Osteoblast (primary cell): ENCODE measurements at regions not wholly inside any gene's neighbourhood (a gene's known extent, or its start where the extent isn't known, plus 50 kb on each side); places are given as distances from the start of the nearest gene placed in this dataset.

ENCODE experiments used
- DNase-seq: peaks from one replicate; pipeline ENCODE4 v3.0.0; 2011; ENCODE audit warnings: low spot score, mixed read lengths; ENCODE audit not compliant: insufficient read length; ENCODE audit errors: missing footprints
- H2AFZ ChIP-seq: 2 replicates; pipeline ENCODE4 v1.6.0; 2011; ENCODE audit warnings: mild to moderate bottlenecking, low read length
- H3K27ac ChIP-seq: 2 replicates; pipeline ENCODE4 v1.5.1; 2011; ENCODE audit warnings: mild to moderate bottlenecking, low read depth, low read length, moderate library complexity
- H3K27me3 ChIP-seq: 2 replicates; pipeline ENCODE4 v1.6.0; 2012; ENCODE audit warnings: mild to moderate bottlenecking, control low read depth, inconsistent platforms, low read length, moderate library complexity; ENCODE audit not compliant: insufficient read depth
- H3K36me3 ChIP-seq: 2 replicates; pipeline ENCODE4 v1.5.1; 2011; ENCODE audit warnings: mild to moderate bottlenecking, low read length, control low read depth, moderate library complexity; ENCODE audit not compliant: insufficient read depth
- H3K4me1 ChIP-seq: 2 replicates; pipeline ENCODE4 v1.5.1; 2011; ENCODE audit warnings: mild to moderate bottlenecking, low read length, control low read depth, moderate library complexity; ENCODE audit not compliant: insufficient read depth
- H3K4me2 ChIP-seq: 2 replicates; pipeline ENCODE4 v1.6.0; 2011; ENCODE audit warnings: mild to moderate bottlenecking, low read length; ENCODE audit not compliant: insufficient read depth
- H3K4me3 ChIP-seq: fragments of 200-600 bp; sonication (generic); 3 replicates; pipeline ENCODE4 v1.5.1; 2012; ENCODE audit warnings: mild to moderate bottlenecking, low read length, inconsistent platforms; ENCODE audit not compliant: insufficient read depth
- H3K79me2 ChIP-seq: 2 replicates; pipeline ENCODE4 v1.6.0; 2012; ENCODE audit warnings: mild to moderate bottlenecking, low read length, control low read depth, inconsistent platforms; ENCODE audit not compliant: insufficient read depth
- H3K9me3 ChIP-seq: 2 replicates; pipeline ENCODE4 v1.5.1; 2011; ENCODE audit warnings: low read depth, low read length, control low read depth
- H4K20me1 ChIP-seq: 2 replicates; pipeline ENCODE4 v1.6.0; 2012; ENCODE audit warnings: mild to moderate bottlenecking, low read length, control low read depth; ENCODE audit not compliant: insufficient read depth
- TF ChIP-seq, protein P1 (sequence below): IDR thresholded peaks from 2 replicates; pipeline ENCODE4 v1.5.1; 2011; ENCODE audit warnings: mild to moderate bottlenecking, low read depth, low read length, moderate library complexity; ENCODE audit errors: extremely low read depth

- H4K20me1 ChIP-seq, result no peaks in the 10 kb centered on the region
- peak; percentile 8 for DNase-seq
- H3K4me2 ChIP-seq, result no peak overlapping the region
- no peak overlapping the region for H2AFZ ChIP-seq
- no peaks in the 10 kb centered on the region for H3K9me3 ChIP-seq
- H3K27me3 ChIP-seq, result peaks cover 12% of the 10 kb centered on the region
- H3K4me1 ChIP-seq, result peaks cover 3% of the 10 kb centered on the region
- H3K4me3 ChIP-seq, result no peak overlapping the region
- TF ChIP-seq, protein P1, sequence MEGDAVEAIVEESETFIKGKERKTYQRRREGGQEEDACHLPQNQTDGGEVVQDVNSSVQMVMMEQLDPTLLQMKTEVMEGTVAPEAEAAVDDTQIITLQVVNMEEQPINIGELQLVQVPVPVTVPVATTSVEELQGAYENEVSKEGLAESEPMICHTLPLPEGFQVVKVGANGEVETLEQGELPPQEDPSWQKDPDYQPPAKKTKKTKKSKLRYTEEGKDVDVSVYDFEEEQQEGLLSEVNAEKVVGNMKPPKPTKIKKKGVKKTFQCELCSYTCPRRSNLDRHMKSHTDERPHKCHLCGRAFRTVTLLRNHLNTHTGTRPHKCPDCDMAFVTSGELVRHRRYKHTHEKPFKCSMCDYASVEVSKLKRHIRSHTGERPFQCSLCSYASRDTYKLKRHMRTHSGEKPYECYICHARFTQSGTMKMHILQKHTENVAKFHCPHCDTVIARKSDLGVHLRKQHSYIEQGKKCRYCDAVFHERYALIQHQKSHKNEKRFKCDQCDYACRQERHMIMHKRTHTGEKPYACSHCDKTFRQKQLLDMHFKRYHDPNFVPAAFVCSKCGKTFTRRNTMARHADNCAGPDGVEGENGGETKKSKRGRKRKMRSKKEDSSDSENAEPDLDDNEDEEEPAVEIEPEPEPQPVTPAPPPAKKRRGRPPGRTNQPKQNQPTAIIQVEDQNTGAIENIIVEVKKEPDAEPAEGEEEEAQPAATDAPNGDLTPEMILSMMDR, result no peak
- no peaks in the 10 kb centered on the region for H3K79me2 ChIP-seq
- no peaks in the 10 kb centered on the region for H3K36me3 ChIP-seq
- H3K27ac ChIP-seq, result no peak overlapping the region
These were observed 65.8 kb upstream of the TMPO start for GRCh38 chr12:98449584-98449983.

GRCh38 chr12:98453070-98453469, 62.3 kb upstream of the TMPO start:
- TF ChIP-seq, protein P1, result no peak
- DNase-seq, result peak; percentile 32
- H3K4me1 ChIP-seq, result peaks cover 3% of the 10 kb centered on the region
- H2AFZ ChIP-seq, result no peak overlapping the region
- no peaks in the 10 kb centered on the region for H3K9me3 ChIP-seq
- no peak overlapping the region for H3K4me3 ChIP-seq
- H3K27me3 ChIP-seq, result peaks cover 5% of the 10 kb centered on the region
- no peaks in the 10 kb centered on the region for H3K79me2 ChIP-seq
- no peak overlapping the region for H3K27ac ChIP-seq
- H4K20me1 ChIP-seq, result no peaks in the 10 kb centered on the region
- no peak overlapping the region for H3K4me2 ChIP-seq
- no peaks in the 10 kb centered on the region for H3K36me3 ChIP-seq

DNA sequence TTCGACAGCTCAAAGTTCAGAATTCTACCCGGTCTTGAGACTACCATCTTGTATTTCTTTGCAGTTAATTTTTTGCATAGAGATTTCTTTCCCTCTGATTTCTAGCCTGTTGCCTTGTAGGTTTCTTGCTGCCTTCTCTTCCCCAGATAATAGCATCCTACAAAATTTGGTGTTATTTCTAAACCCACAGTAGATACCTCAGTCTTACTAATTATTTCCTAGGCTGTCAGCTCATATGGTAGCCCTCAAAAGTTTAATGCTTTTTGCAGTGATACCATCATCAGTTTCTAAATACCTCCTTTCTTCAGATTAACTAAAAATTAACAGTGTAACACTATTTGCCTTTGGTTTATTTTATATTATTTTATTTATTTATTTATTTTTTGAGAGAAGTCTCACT, 61.9 kb upstream of the TMPO start:
- Histone ChIP-seq H3K4me1 (peaks cover 3% of the 10 kb centered on the region), H2AFZ (no peak overlapping the region), H3K27ac (no peak overlapping the region), H3K9me3 (no peaks in the 10 kb centered on the region), H3K27me3 (peaks cover under 1% of the 10 kb centered on the region), H3K4me3 (no peak overlapping the region), H3K79me2 (no peaks in the 10 kb centered on the region), H3K4me2 (no peak overlapping the region), H4K20me1 (no peaks in the 10 kb centered on the region), H3K36me3 (no peaks in the 10 kb centered on the region)
- TF ChIP-seq, protein P1, result no peak
- DNase-seq, result peak; percentile 18

DNA sequence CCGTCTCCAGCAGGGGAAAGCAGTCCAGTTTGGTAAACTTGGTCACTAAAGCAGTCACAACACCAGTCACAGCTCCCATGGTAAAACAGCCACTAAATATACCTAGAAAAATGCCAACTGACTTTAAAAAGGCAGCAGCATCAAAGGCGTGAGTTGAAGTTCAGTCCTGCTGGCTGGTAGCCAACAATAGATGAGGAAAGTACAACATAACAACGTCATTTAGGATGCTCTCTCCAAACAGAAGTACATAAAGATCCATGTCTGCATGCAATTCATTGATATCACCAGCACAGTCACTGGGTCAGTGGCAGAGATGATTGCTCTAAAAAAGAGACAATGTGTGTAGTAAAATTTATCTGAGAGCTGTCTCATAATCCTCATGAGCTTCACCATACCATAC, 59.3 kb upstream of the TMPO start:
- peaks cover 3% of the 10 kb centered on the region for H3K4me1 ChIP-seq
- H3K79me2 ChIP-seq, result no peaks in the 10 kb centered on the region
- no peaks in the 10 kb centered on the region for H3K27me3 ChIP-seq
- H3K4me3 ChIP-seq, result no peak overlapping the region
- no peaks in the 10 kb centered on the region for H4K20me1 ChIP-seq
- H3K36me3 ChIP-seq, result no peaks in the 10 kb centered on the region
- H2AFZ ChIP-seq, result no peak overlapping the region
- DNase-seq, result peak; percentile 6
- no peaks in the 10 kb centered on the region for H3K9me3 ChIP-seq
- no peak overlapping the region for H3K4me2 ChIP-seq
- TF ChIP-seq, protein P1, result no peak
- no peak overlapping the region for H3K27ac ChIP-seq
